PFSK-1 (cell line): ENCODE measurements at regions not wholly inside any gene's neighbourhood (a gene's known extent, or its start where the extent isn't known, plus 50 kb on each side); places are given as distances from the start of the nearest gene placed in this dataset.

Experiments
- FOXP2 ChIP-seq: optimal IDR thresholded peaks from 2 replicates; pipeline ENCODE3; 2011; ENCODE audit warnings: borderline replicate concordance, control low read depth, inconsistent platforms; ENCODE audit not compliant: insufficient read depth; ENCODE audit errors: extremely low read length, extremely low read depth
- POLR2AphosphoS5 ChIP-seq: IDR thresholded peaks from 2 replicates; pipeline ENCODE4 v1.6.1; 2012; ENCODE audit warnings: low read depth, mild to moderate bottlenecking, control low read depth, low read length, moderate library complexity
- REST ChIP-seq, 2 experiments: IDR thresholded peaks; 2 replicates each; pipeline versions ENCODE4 v1.6.1 to v1.8.0; 2011 to 2012; ENCODE audit warnings: low read depth in 2 of 2, low read length in 2 of 2, control low read depth in 1 of 2, inconsistent platforms in 1 of 2, mild to moderate bottlenecking in 1 of 2, moderate library complexity in 1 of 2; ENCODE audit not compliant: insufficient read depth in 1 of 2
- SIN3A ChIP-seq: IDR thresholded peaks from 2 replicates; pipeline ENCODE4 v1.6.1; 2012; ENCODE audit warnings: mild to moderate bottlenecking, low read length, moderate library complexity, borderline replicate concordance; ENCODE audit not compliant: insufficient read depth
- TAF1 ChIP-seq: IDR thresholded peaks from 2 replicates; pipeline ENCODE4 v1.6.1; 2012; ENCODE audit warnings: low read length, control low read depth, borderline replicate concordance; ENCODE audit not compliant: insufficient read depth

- TF ChIP-seq SIN3A (no peak), TAF1 (no peak)
These were observed 415.8 kb upstream of the GRM7 start for GRCh38 chr3:6444888-6445658.

DNA sequence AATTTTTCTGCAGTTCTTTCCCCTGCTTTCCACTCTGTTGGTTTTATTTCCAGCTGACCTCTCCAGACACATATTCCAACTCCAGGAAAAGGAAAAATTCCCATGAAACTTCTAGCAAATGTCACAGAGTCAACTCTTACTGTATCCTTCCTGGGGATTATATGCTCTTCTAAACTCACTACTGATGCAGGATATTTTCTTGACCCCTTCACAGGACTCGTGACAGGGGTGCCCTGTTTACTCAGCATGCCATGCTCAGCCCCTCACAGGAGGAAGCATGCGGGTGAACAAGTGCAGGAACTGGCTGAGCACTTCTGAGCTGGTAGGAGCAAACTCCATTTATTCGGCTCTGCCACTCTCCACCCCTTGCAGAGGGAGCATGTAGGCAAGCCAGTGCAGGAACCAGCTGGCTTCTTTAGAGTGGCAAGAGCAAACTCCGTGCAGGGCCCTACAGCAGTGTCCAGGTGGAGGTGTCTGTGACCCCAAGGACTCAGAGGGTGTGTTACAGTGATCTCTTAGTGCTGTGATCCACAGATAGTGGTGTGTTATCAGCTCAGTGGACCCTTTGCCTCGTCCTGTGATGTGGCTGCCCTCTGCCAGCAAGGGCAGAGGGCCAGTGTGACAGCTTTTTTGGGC lies 413.6 kb upstream of the GRM7 start:
- TF ChIP-seq SIN3A (no peak), POLR2AphosphoS5 (no peak), FOXP2 (no peak), REST (IDR thresholded peaks at IDR 0.05; ENCODE audit: insufficient read depth in 1 of 2, low read depth in 2 of 2, low read length in 2 of 2) (no peak), TAF1 (no peak)

DNA sequence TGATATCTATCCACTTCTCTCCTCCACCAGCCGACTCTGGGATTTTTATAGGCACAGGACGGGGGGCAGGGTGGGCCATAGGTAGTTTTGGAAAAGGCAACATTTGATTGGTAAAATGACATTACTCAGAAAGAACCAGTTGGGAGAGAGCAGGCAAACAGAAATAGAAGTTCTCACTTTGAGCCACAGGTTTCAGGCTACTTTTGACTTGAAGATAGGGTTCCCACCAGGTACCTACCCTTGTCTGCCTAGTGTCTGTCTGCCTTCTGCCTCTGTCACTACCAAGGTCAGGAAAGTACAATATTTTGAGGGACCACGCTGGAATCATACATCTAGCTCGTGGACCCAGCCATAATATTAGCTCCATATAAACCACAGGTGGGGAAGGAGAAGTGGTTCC lies 412.9 kb upstream of the GRM7 start:
- no peak for TF ChIP-seq POLR2AphosphoS5
- no peak for TF ChIP-seq REST (IDR thresholded peaks at IDR 0.05; ENCODE audit: insufficient read depth in 1 of 2, low read depth in 2 of 2, low read length in 2 of 2)
- TF ChIP-seq SIN3A, result no peak
- TF ChIP-seq TAF1, result no peak
- no peak for TF ChIP-seq FOXP2

DNA sequence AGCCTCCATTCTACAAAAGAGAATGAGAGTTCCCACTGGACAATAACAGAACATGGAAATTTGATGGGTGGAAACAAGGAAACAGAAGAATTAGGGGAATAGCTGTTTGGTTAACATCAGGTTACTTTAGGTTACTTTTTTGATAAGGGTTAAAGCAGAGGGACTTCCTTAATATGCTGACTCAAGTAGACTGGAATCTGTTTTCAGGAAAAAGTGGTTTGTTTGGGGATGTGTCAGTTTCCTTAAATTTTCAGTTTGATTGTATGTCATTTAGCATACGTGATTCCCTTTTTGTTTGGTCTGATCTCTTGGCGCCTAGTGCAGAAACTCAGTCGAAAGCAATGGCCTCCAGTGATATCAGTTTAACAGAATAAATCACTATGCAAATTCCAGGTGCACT lies 411.8 kb upstream of the GRM7 start:
- no peak for TF ChIP-seq SIN3A
- no peak for TF ChIP-seq REST (IDR thresholded peaks at IDR 0.05; ENCODE audit: insufficient read depth in 1 of 2, low read depth in 2 of 2, low read length in 2 of 2)
- no peak for TF ChIP-seq TAF1
- TF ChIP-seq FOXP2, result no peak
- TF ChIP-seq POLR2AphosphoS5, result no peak

- TF ChIP-seq FOXP2, result no peak
- no peak for TF ChIP-seq POLR2AphosphoS5
- no peak for TF ChIP-seq REST (IDR thresholded peaks at IDR 0.05; ENCODE audit: insufficient read depth in 1 of 2, low read depth in 2 of 2, low read length in 2 of 2)
- TF ChIP-seq SIN3A, result no peak
- TF ChIP-seq TAF1, result no peak
These were observed 407.9 kb upstream of the GRM7 start for GRCh38 chr3:6452974-6453373.
